ENCODE measurements at regions not wholly inside any gene's neighbourhood (a gene's known extent, or its start where the extent isn't known, plus 50 kb on each side); places are given as distances from the start of the nearest gene placed in this dataset.

- TF ChIP-seq CTCF (IDR thresholded peaks at IDR 0.05; ENCODE audit: control extremely low read depth, extremely low read depth) = no peak
- ATAC-seq (ENCODE audit: insufficient read depth, low FRiP score) = no peak
- Histone ChIP-seq H3K27me3 (ENCODE audit: control insufficient read depth in 3 of 3, insufficient read depth in 3 of 3, low read length in 2 of 3) (peaks cover 0 to 11% (median 0%) of the 10 kb centered on the region in 3 donors), H3K27ac (ENCODE audit: low read depth in 1 of 2, low read length in 1 of 2) (no peak overlapping the region), H3K9me3 (ENCODE audit: control insufficient read depth in 4 of 4, insufficient read depth in 3 of 4, low read length in 3 of 4) (peaks cover 0 to 3% (median 0%) of the 10 kb centered on the region in 4 donors), H3K36me3 (ENCODE audit: control insufficient read depth in 4 of 4, insufficient read depth in 4 of 4, low read length in 4 of 4) (no peaks in the 10 kb centered on the region), H3K4me3 (no peak overlapping the region), H3K9ac (ENCODE audit: insufficient read depth in 1 of 2, low read length in 2 of 2) (no peak overlapping the region), H3K4me1 (ENCODE audit: control insufficient read depth in 5 of 5, insufficient read depth in 5 of 5, low read length in 5 of 5) (no peaks in the 10 kb centered on the region)
- DNase-seq = no peak
- WGBS, 2 donors = 66 to 84% methylated on average over 4 of the region's 4 CpGs
These were observed 195.1 kb downstream of the INHBA start for GRCh38 chr7:41507686-41508268.

GRCh38 chr7:41504214-41504980, 198.5 kb downstream of the INHBA start:
- Histone ChIP-seq H3K4me1 (ENCODE audit: control insufficient read depth in 5 of 5, insufficient read depth in 5 of 5, low read length in 5 of 5) (no peaks in the 10 kb centered on the region), H3K27ac (ENCODE audit: low read depth in 1 of 2, low read length in 1 of 2) (no peak overlapping the region), H3K27me3 (ENCODE audit: control insufficient read depth in 3 of 3, insufficient read depth in 3 of 3, low read length in 2 of 3) (peaks cover 0 to 15% (median 0%) of the 10 kb centered on the region in 3 donors), H3K9me3 (ENCODE audit: control insufficient read depth in 4 of 4, insufficient read depth in 3 of 4, low read length in 3 of 4) (no peaks in the 10 kb centered on the region), H3K4me3 (no peak overlapping the region), H3K36me3 (ENCODE audit: control insufficient read depth in 4 of 4, insufficient read depth in 4 of 4, low read length in 4 of 4) (no peaks in the 10 kb centered on the region), H3K9ac (ENCODE audit: insufficient read depth in 1 of 2, low read length in 2 of 2) (no peak overlapping the region)
- 82 to 88% methylated on average over 10 of the region's 10 CpGs for WGBS, 2 donors
- DNase-seq = no peak
- TF ChIP-seq CTCF (IDR thresholded peaks at IDR 0.05; ENCODE audit: control extremely low read depth, extremely low read depth) = no peak
- ATAC-seq (ENCODE audit: insufficient read depth, low FRiP score) = no peak

GRCh38 chr7:41503438-41503837, 199.5 kb downstream of the INHBA start:
- H3K9me3 ChIP-seq (ENCODE audit: control insufficient read depth in 4 of 4, insufficient read depth in 3 of 4, low read length in 3 of 4) = no peaks in the 10 kb centered on the region
- H3K9ac ChIP-seq (ENCODE audit: insufficient read depth in 1 of 2, low read length in 2 of 2) = no peak overlapping the region
- no peaks in the 10 kb centered on the region for H3K36me3 ChIP-seq (ENCODE audit: control insufficient read depth in 4 of 4, insufficient read depth in 4 of 4, low read length in 4 of 4)
- TF ChIP-seq CTCF (IDR thresholded peaks at IDR 0.05; ENCODE audit: control extremely low read depth, extremely low read depth) = no peak
- DNase-seq = no peak
- no peak overlapping the region for H3K4me3 ChIP-seq
- H3K27me3 ChIP-seq (ENCODE audit: control insufficient read depth in 3 of 3, insufficient read depth in 3 of 3, low read length in 2 of 3) = peaks cover 0 to 15% (median 0%) of the 10 kb centered on the region in 3 donors
- ATAC-seq (ENCODE audit: insufficient read depth, low FRiP score) = no peak
- H3K27ac ChIP-seq (ENCODE audit: low read depth in 1 of 2, low read length in 1 of 2) = no peak overlapping the region
- no peaks in the 10 kb centered on the region for H3K4me1 ChIP-seq (ENCODE audit: control insufficient read depth in 5 of 5, insufficient read depth in 5 of 5, low read length in 5 of 5)
